ENCODE measurements at regions not wholly inside any gene's neighbourhood (a gene's known extent, or its start where the extent isn't known, plus 50 kb on each side); places are given as distances from the start of the nearest gene placed in this dataset.

DNA sequence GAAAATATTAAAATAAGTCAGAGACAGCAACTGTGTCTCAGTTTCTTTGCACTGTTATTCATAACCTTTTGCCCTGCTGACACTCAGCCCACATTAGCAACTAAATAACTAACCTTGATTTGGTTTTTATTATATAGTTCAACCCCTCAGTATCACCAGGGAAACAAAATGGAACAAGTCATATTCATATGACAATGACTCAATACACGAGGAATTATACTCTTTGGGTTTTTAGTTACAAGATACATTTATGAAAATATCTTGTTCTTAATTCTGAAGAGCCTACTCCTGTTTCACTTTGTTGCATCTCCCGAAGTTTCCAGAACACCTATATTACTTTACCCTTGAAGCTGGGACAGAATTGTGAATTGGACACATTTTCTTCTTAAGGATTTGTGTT is 845.4 kb downstream of the EFNA5 start:
- H3K36me3 Mint-ChIP-seq (ENCODE audit: low read depth, unreplicated experiment): no peaks in the 10 kb centered on the region
- no peak overlapping the region for H3K4me3 Mint-ChIP-seq (ENCODE audit: unreplicated experiment)
- TF ChIP-seq, protein P1, sequence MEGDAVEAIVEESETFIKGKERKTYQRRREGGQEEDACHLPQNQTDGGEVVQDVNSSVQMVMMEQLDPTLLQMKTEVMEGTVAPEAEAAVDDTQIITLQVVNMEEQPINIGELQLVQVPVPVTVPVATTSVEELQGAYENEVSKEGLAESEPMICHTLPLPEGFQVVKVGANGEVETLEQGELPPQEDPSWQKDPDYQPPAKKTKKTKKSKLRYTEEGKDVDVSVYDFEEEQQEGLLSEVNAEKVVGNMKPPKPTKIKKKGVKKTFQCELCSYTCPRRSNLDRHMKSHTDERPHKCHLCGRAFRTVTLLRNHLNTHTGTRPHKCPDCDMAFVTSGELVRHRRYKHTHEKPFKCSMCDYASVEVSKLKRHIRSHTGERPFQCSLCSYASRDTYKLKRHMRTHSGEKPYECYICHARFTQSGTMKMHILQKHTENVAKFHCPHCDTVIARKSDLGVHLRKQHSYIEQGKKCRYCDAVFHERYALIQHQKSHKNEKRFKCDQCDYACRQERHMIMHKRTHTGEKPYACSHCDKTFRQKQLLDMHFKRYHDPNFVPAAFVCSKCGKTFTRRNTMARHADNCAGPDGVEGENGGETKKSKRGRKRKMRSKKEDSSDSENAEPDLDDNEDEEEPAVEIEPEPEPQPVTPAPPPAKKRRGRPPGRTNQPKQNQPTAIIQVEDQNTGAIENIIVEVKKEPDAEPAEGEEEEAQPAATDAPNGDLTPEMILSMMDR (IDR thresholded peaks at IDR 0.05; ENCODE audit: unreplicated experiment): no peak
- DNase-seq (ENCODE audit: low spot score): no peak
- H3K27ac Mint-ChIP-seq (ENCODE audit: unreplicated experiment): no peak overlapping the region
- peaks cover 1% of the 10 kb centered on the region for H3K27me3 Mint-ChIP-seq (ENCODE audit: unreplicated experiment)
- no peaks in the 10 kb centered on the region for H3K9me3 Mint-ChIP-seq (ENCODE audit: unreplicated experiment)
- H3K4me1 Mint-ChIP-seq (ENCODE audit: unreplicated experiment): no peaks in the 10 kb centered on the region

GRCh38 chr5:106822851-106823250 is 847.9 kb downstream of the EFNA5 start:
- TF ChIP-seq, protein P1 (IDR thresholded peaks at IDR 0.05; ENCODE audit: unreplicated experiment): no peak
- Mint-ChIP-seq H3K27me3 (ENCODE audit: unreplicated experiment) (no peaks in the 10 kb centered on the region), H3K4me1 (ENCODE audit: unreplicated experiment) (no peaks in the 10 kb centered on the region), H3K4me3 (ENCODE audit: unreplicated experiment) (no peak overlapping the region), H3K27ac (ENCODE audit: unreplicated experiment) (no peak overlapping the region), H3K9me3 (ENCODE audit: unreplicated experiment) (no peaks in the 10 kb centered on the region), H3K36me3 (ENCODE audit: low read depth, unreplicated experiment) (no peaks in the 10 kb centered on the region)
- DNase-seq (ENCODE audit: low spot score): no peak

GRCh38 chr5:106818552-106818951 is 852.2 kb downstream of the EFNA5 start:
- Mint-ChIP-seq H3K4me1 (ENCODE audit: unreplicated experiment) (no peaks in the 10 kb centered on the region), H3K4me3 (ENCODE audit: unreplicated experiment) (no peak overlapping the region), H3K9me3 (ENCODE audit: unreplicated experiment) (no peaks in the 10 kb centered on the region), H3K27me3 (ENCODE audit: unreplicated experiment) (no peaks in the 10 kb centered on the region), H3K36me3 (ENCODE audit: low read depth, unreplicated experiment) (no peaks in the 10 kb centered on the region), H3K27ac (ENCODE audit: unreplicated experiment) (no peak overlapping the region)
- TF ChIP-seq, protein P1 (IDR thresholded peaks at IDR 0.05; ENCODE audit: unreplicated experiment): no peak
- no peak for DNase-seq (ENCODE audit: low spot score)

DNA sequence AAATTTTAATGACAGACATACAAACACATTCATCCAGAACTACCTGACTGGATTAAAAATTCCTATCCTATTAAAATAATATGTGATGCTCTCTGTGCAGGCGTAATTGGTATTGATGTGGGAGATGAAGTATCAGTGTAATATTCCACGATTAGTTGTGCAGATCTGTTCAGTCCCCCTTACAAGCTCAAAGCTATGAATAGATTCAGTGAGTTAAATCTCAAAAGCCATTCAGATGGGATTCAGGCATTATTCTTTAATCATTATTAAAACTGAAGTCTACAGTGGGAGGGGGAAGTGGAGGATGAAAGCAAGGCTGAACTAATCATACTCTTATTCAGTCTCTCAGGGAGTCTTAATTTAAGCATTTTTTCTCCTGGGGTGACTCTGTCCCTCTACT is 855.8 kb downstream of the EFNA5 start:
- no peaks in the 10 kb centered on the region for H3K27me3 Mint-ChIP-seq (ENCODE audit: unreplicated experiment)
- TF ChIP-seq, protein P1 (IDR thresholded peaks at IDR 0.05; ENCODE audit: unreplicated experiment): no peak
- no peak overlapping the region for H3K4me3 Mint-ChIP-seq (ENCODE audit: unreplicated experiment)
- H3K27ac Mint-ChIP-seq (ENCODE audit: unreplicated experiment): no peak overlapping the region
- no peaks in the 10 kb centered on the region for H3K4me1 Mint-ChIP-seq (ENCODE audit: unreplicated experiment)
- H3K9me3 Mint-ChIP-seq (ENCODE audit: unreplicated experiment): no peaks in the 10 kb centered on the region
- no peak for DNase-seq (ENCODE audit: low spot score)
- no peaks in the 10 kb centered on the region for H3K36me3 Mint-ChIP-seq (ENCODE audit: low read depth, unreplicated experiment)

- TF ChIP-seq, protein P1 (IDR thresholded peaks at IDR 0.05; ENCODE audit: unreplicated experiment): no peak
- Mint-ChIP-seq H3K9me3 (ENCODE audit: unreplicated experiment) (no peaks in the 10 kb centered on the region), H3K36me3 (ENCODE audit: low read depth, unreplicated experiment) (no peaks in the 10 kb centered on the region), H3K27ac (ENCODE audit: unreplicated experiment) (no peak overlapping the region), H3K27me3 (ENCODE audit: unreplicated experiment) (no peaks in the 10 kb centered on the region), H3K4me3 (ENCODE audit: unreplicated experiment) (no peak overlapping the region), H3K4me1 (ENCODE audit: unreplicated experiment) (no peaks in the 10 kb centered on the region)
- DNase-seq (ENCODE audit: low spot score): no peak
Observed at GRCh38 chr5:106801554-106801953, 869.2 kb downstream of the EFNA5 start.

Data from endothelial cell (in vitro differentiated cells).